ENCODE measurements at regions not wholly inside any gene's neighbourhood (a gene's known extent, or its start where the extent isn't known, plus 50 kb on each side); places are given as distances from the start of the nearest gene placed in this dataset.
A peak's percentile ranks its signal among the peaks of the same experiment; 100 is the strongest.

DNA sequence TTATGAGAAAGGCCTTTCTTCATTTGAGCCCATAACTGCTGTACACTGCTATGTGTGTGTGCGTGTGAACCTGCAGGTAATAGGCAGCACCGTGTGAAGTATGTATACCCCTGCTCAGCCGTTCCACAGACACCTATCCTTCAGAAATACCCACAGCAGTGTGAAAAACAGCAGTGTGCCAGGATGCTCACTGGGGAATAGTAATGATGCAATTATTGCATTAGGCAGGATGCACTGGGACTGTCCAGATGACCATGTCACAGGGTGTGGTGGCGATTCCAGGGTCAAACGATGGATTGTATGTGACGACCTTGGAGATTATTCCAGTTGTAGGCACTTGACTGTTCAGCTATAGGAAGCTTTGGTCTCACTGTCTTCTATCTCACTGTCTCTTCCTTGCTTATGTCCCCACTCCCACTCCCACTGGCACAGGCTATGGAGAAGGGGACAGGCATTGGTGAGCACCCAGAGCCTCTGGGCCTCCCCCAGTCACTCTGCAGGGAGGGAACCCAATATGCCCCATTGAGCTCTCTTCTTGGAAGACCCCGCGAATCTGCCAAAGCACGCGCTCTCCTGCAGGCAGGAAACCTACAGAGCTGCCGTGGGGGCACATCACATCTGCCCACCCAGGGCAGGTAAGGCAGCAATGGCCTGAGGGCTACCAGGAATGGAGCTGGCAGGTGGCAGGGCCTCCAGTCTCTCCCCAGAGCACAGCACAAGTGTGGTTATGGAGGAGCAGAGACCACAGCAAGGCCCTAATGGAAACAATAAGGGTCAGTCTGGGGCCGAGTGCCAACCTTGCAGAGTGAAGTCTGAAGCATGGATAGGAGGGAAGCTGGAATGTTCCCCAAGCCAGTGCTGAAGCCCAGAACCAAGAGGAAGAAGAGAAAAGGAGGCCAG lies 518.9 kb upstream of the RAB6C start:
- ATAC-seq (ENCODE audit: low read depth) (no peak), DNase-seq (ENCODE audit: low spot score) (peak; percentile 29)
- Histone ChIP-seq H3K27ac (ENCODE audit: poor library complexity, severe bottlenecking) (no peak overlapping the region), H3K4me1 (ENCODE audit: insufficient read depth, poor library complexity, severe bottlenecking) (no peaks in the 10 kb centered on the region), H3K9me3 (ENCODE audit: severe bottlenecking) (no peaks in the 10 kb centered on the region), H3K27me3 (ENCODE audit: insufficient read depth, poor library complexity, severe bottlenecking) (no peaks in the 10 kb centered on the region), H3K36me3 (ENCODE audit: low read depth) (no peaks in the 10 kb centered on the region), H3K4me3 (ENCODE audit: severe bottlenecking) (no peak overlapping the region)
- TF ChIP-seq, protein P1, sequence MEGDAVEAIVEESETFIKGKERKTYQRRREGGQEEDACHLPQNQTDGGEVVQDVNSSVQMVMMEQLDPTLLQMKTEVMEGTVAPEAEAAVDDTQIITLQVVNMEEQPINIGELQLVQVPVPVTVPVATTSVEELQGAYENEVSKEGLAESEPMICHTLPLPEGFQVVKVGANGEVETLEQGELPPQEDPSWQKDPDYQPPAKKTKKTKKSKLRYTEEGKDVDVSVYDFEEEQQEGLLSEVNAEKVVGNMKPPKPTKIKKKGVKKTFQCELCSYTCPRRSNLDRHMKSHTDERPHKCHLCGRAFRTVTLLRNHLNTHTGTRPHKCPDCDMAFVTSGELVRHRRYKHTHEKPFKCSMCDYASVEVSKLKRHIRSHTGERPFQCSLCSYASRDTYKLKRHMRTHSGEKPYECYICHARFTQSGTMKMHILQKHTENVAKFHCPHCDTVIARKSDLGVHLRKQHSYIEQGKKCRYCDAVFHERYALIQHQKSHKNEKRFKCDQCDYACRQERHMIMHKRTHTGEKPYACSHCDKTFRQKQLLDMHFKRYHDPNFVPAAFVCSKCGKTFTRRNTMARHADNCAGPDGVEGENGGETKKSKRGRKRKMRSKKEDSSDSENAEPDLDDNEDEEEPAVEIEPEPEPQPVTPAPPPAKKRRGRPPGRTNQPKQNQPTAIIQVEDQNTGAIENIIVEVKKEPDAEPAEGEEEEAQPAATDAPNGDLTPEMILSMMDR (IDR thresholded peaks at IDR 0.05; ENCODE audit: poor library complexity, severe bottlenecking): no peak

DNA sequence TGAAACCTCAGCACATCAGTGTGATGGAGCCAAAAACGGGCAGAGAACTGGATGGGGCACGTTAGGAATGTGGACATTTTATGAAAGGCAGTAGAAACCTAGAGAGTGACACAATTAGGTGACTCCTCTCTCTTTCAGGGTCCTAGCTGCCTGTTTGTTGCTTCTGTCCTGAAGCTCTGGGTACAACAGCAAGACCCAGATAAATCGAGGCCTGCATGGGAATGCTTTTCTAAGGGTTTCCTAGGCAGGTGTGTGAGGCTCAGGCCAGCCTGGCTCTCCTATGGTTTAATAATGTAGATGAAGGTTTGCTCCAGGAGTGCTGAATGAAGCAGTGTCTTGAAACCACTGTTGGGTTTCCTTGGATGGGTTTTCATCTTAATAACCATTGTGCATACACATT lies 517.1 kb upstream of the RAB6C start:
- no peak overlapping the region for H3K4me3 ChIP-seq (ENCODE audit: severe bottlenecking)
- ATAC-seq (ENCODE audit: low read depth): no peak
- no peak for DNase-seq (ENCODE audit: low spot score)
- H3K36me3 ChIP-seq (ENCODE audit: low read depth): no peaks in the 10 kb centered on the region
- TF ChIP-seq, protein P1 (IDR thresholded peaks at IDR 0.05; ENCODE audit: poor library complexity, severe bottlenecking): no peak
- no peak overlapping the region for H3K27ac ChIP-seq (ENCODE audit: poor library complexity, severe bottlenecking)
- no peaks in the 10 kb centered on the region for H3K27me3 ChIP-seq (ENCODE audit: insufficient read depth, poor library complexity, severe bottlenecking)
- no peaks in the 10 kb centered on the region for H3K9me3 ChIP-seq (ENCODE audit: severe bottlenecking)
- no peaks in the 10 kb centered on the region for H3K4me1 ChIP-seq (ENCODE audit: insufficient read depth, poor library complexity, severe bottlenecking)

DNA sequence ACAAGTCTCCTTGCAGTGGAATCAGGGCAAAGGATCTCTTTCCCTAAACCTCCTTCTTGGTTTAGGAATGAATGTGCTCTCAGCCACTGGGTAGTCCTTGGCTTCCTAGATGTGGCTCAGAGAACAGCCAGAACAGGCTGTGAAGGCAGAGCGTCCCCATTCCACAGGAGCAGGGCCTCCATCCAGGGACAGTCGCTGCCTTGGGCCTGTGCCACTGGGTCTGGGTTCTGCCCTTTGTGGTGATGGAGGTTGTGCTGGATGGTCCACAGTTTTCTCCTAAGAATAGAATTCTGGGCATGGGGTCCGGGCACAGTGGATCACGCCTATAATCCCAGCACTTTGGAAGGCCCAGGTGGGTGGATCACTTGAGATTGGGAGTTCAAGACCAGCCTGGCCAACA lies 516.5 kb upstream of the RAB6C start:
- Histone ChIP-seq H3K4me3 (ENCODE audit: severe bottlenecking) (no peak overlapping the region), H3K4me1 (ENCODE audit: insufficient read depth, poor library complexity, severe bottlenecking) (no peaks in the 10 kb centered on the region), H3K9me3 (ENCODE audit: severe bottlenecking) (no peaks in the 10 kb centered on the region), H3K27ac (ENCODE audit: poor library complexity, severe bottlenecking) (no peak overlapping the region), H3K27me3 (ENCODE audit: insufficient read depth, poor library complexity, severe bottlenecking) (no peaks in the 10 kb centered on the region), H3K36me3 (ENCODE audit: low read depth) (no peaks in the 10 kb centered on the region)
- DNase-seq (ENCODE audit: low spot score) (no peak), ATAC-seq (ENCODE audit: low read depth) (no peak)
- TF ChIP-seq, protein P1 (IDR thresholded peaks at IDR 0.05; ENCODE audit: poor library complexity, severe bottlenecking): no peak

DNA sequence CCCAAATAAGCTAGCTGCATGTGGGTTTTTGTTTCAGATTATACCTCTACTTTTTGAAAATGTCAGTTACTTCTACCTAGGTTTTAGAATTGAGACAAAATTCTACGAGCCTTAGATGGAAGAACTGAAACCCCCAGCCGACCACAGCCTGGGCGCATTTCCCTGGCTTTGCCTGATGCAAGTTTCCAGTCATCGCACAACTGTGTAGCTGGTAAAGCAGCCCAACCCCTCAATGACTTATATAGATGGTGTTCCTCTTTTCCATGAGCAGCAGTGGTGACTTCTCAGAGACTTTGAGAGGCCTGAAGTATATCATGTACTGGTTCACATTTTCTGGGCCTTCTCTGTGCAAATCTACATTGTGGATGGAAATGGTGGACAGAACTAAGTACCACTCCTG lies 515.4 kb upstream of the RAB6C start:
- Histone ChIP-seq H3K27ac (ENCODE audit: poor library complexity, severe bottlenecking) (no peak overlapping the region), H3K4me1 (ENCODE audit: insufficient read depth, poor library complexity, severe bottlenecking) (no peaks in the 10 kb centered on the region), H3K36me3 (ENCODE audit: low read depth) (no peaks in the 10 kb centered on the region), H3K27me3 (ENCODE audit: insufficient read depth, poor library complexity, severe bottlenecking) (no peaks in the 10 kb centered on the region), H3K9me3 (ENCODE audit: severe bottlenecking) (no peaks in the 10 kb centered on the region), H3K4me3 (ENCODE audit: severe bottlenecking) (no peak overlapping the region)
- no peak for DNase-seq (ENCODE audit: low spot score)
- ATAC-seq (ENCODE audit: low read depth): no peak
- TF ChIP-seq, protein P1 (IDR thresholded peaks at IDR 0.05; ENCODE audit: poor library complexity, severe bottlenecking): no peak

DNA sequence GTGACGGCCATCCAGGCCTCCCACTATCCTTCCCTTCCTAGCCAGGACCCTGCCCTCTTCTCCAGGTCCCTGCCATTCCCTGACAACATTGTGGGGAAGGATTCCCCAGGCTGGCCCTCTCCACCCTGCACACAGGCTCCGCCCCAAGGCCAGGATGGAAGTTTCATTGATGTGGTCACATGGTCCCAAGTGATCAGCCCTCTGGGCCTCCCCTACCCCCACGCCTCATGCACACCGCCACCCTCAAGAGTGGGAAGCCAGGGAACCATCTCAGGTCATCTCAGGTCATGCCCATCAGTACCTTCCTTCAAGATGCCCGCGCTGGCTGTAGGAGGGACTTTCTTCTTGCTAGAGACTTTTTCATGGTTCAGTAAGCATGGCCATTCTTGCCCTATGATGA lies 514.8 kb upstream of the RAB6C start:
- no peaks in the 10 kb centered on the region for H3K36me3 ChIP-seq (ENCODE audit: low read depth)
- H3K9me3 ChIP-seq (ENCODE audit: severe bottlenecking): no peaks in the 10 kb centered on the region
- ATAC-seq (ENCODE audit: low read depth): no peak
- no peaks in the 10 kb centered on the region for H3K4me1 ChIP-seq (ENCODE audit: insufficient read depth, poor library complexity, severe bottlenecking)
- H3K27me3 ChIP-seq (ENCODE audit: insufficient read depth, poor library complexity, severe bottlenecking): no peaks in the 10 kb centered on the region
- H3K4me3 ChIP-seq (ENCODE audit: severe bottlenecking): no peak overlapping the region
- no peak for DNase-seq (ENCODE audit: low spot score)
- TF ChIP-seq, protein P1 (IDR thresholded peaks at IDR 0.05; ENCODE audit: poor library complexity, severe bottlenecking): no peak
- H3K27ac ChIP-seq (ENCODE audit: poor library complexity, severe bottlenecking): no peak overlapping the region
